GM12878 (cell line): ENCODE measurements at regions not wholly inside any gene's neighbourhood (a gene's known extent, or its start where the extent isn't known, plus 50 kb on each side); places are given as distances from the start of the nearest gene placed in this dataset.

Source experiments
- ATAC-seq: fragments of 200-7000 bp; cut with Tn5 transposase; 3 replicates; pipeline ENCODE4 v1.9.1; 2020; ENCODE audit warnings: mild to moderate bottlenecking, moderate library complexity
- BruUV-seq: library from RNA; stranded (reverse); fragments of 400-500 nt; replicated peaks from 2 replicates; lab custom pipeline; 2021; lab: Mats Ljungman, UMichigan
- CTCF ChIA-PET: fragments of 300-600 bp; sonication (Branson Sonifier 250); formaldehyde crosslinking; extraction: SDS; loops from one replicate; lab custom pipeline; 2021; ENCODE audit warnings: inconsistent platforms; lab: Yijun Ruan, JAX
- POLR2A ChIA-PET: fragments of 350-600 bp; formaldehyde crosslinking; extraction: SDS; loops from one replicate; lab custom pipeline; 2021; ENCODE audit warnings: inconsistent platforms; lab: Charles Lee
- RAD21 ChIA-PET: fragments of 300-600 bp; sonication (Branson Sonifier 250); formaldehyde crosslinking; loops from one replicate; lab custom pipeline; 2023; ENCODE audit warnings: antibody characterized with exemption; ENCODE audit not compliant: unreplicated experiment; lab: Charles Lee
- SMC1A ChIA-PET: fragments of 300-600 bp; sonication (Branson Sonifier 250); formaldehyde crosslinking; loops from one replicate; lab custom pipeline; 2023; ENCODE audit not compliant: unreplicated experiment, uncharacterized antibody; lab: Charles Lee
- DNase-seq: peaks from one replicate; pipeline ENCODE4 v3.0.0-alpha.2; 2011; ENCODE audit warnings: low read depth, low spot score
- FAIRE-seq: peaks from 3 replicates; lab custom pipeline; 2011; peaks lifted over from hg19 to GRCh38; lab: Jason Lieb, UNC
- H2AFZ ChIP-seq: 2 replicates; pipeline ENCODE4 v1.6.0; 2011; ENCODE audit warnings: low read depth, low read length, control low read depth; ENCODE audit not compliant: control insufficient read depth
- H3K27ac ChIP-seq: 2 replicates; pipeline ENCODE4 v1.5.1; 2011; ENCODE audit warnings: control low read depth; ENCODE audit not compliant: control insufficient read depth, insufficient read depth
- H3K27me3 ChIP-seq, 2 experiments: replicated peaks in 1 of 2; 2 replicates each; pipeline versions ENCODE4 v1.6.0 to v1.6.1; 2011; ENCODE audit warnings: low read length in 1 of 2; ENCODE audit not compliant: control insufficient read depth in 2 of 2, insufficient read depth in 2 of 2
- H3K36me3 ChIP-seq, 2 experiments: 2 replicates each; pipeline ENCODE4 v1.5.1; 2011; ENCODE audit warnings: low read length in 1 of 2; ENCODE audit not compliant: control insufficient read depth in 2 of 2, insufficient read depth in 2 of 2
- H3K4me1 ChIP-seq: 2 replicates; pipeline ENCODE4 v1.6.1; 2011; ENCODE audit warnings: mild to moderate bottlenecking, low read length, moderate library complexity, mixed read lengths; ENCODE audit not compliant: control insufficient read depth, insufficient read depth
- H3K4me2 ChIP-seq: 2 replicates; pipeline ENCODE4 v1.6.0; 2011; ENCODE audit warnings: control low read depth; ENCODE audit not compliant: control insufficient read depth, insufficient read depth
- H3K4me3 ChIP-seq: fragments of 200-600 bp; sonication (generic); 2 replicates; pipeline ENCODE4 v1.5.1; 2016
- H3K79me2 ChIP-seq: 2 replicates; pipeline ENCODE4 v1.6.0; 2011; ENCODE audit warnings: low read length; ENCODE audit not compliant: control insufficient read depth, insufficient read depth
- H3K9ac ChIP-seq: 2 replicates; pipeline ENCODE4 v1.8.0; 2011; ENCODE audit warnings: low read length, control low read depth, mixed read lengths; ENCODE audit not compliant: control insufficient read depth, insufficient read depth
- H3K9me3 ChIP-seq: replicated peaks from 3 replicates; pipeline ENCODE4 v1.5.1; 2011; ENCODE audit warnings: mild to moderate bottlenecking, low read length; ENCODE audit not compliant: control insufficient read depth, insufficient read depth
- H4K20me1 ChIP-seq: 2 replicates; pipeline ENCODE4 v1.6.0; 2011; ENCODE audit not compliant: control insufficient read depth, insufficient read depth
- ASH2L ChIP-seq: fragments of 300-600, 200-600 bp; sonication (generic); IDR thresholded peaks from 2 replicates; pipeline ENCODE4 v1.6.1; 2017; ENCODE audit warnings: low read depth, mild to moderate bottlenecking, borderline replicate concordance
- ATF2 ChIP-seq: IDR thresholded peaks from 2 replicates; pipeline ENCODE4 v1.6.1; 2012; ENCODE audit warnings: low read length, inconsistent platforms
- DPF2 ChIP-seq: fragments of 450-650 bp; IDR thresholded peaks from 2 replicates; pipeline ENCODE4 v1.6.1; 2017; ENCODE audit warnings: mild to moderate bottlenecking
- JUND ChIP-seq: IDR thresholded peaks from 2 replicates; pipeline ENCODE4 v1.6.1; 2012; ENCODE audit warnings: low read depth, mild to moderate bottlenecking, low read length, improper control_type of control experiment, moderate library complexity
- MEF2B ChIP-seq: fragments of 450-650 bp; IDR thresholded peaks from 2 replicates; pipeline ENCODE4 v1.6.1; 2018; ENCODE audit warnings: mild to moderate bottlenecking, moderate library complexity; ENCODE audit not compliant: partially characterized antibody, poor library complexity, severe bottlenecking
- NFIC ChIP-seq: IDR thresholded peaks from 2 replicates; pipeline ENCODE4 v1.6.1; 2012; ENCODE audit warnings: low read depth, mild to moderate bottlenecking, inconsistent platforms, low read length, moderate library complexity
- NFXL1 ChIP-seq: fragments of 450-650 bp; IDR thresholded peaks from 2 replicates; pipeline ENCODE4 v1.6.1; 2017; ENCODE audit warnings: antibody characterized with exemption, mild to moderate bottlenecking, borderline replicate concordance
- POLR2AphosphoS5 ChIP-seq: IDR thresholded peaks from 2 replicates; pipeline ENCODE4 v1.6.1; 2011; ENCODE audit warnings: mild to moderate bottlenecking, low read length, inconsistent platforms
- RBBP5 ChIP-seq: fragments of 200-600 bp; sonication (generic); conservative IDR thresholded peaks from 2 replicates; pipeline ENCODE4 v1.6.1; 2016
- RELB ChIP-seq: fragments of 450-650 bp; IDR thresholded peaks from 2 replicates; pipeline ENCODE4 v1.6.1; 2017; ENCODE audit warnings: low read depth, mild to moderate bottlenecking, moderate library complexity
- SRF ChIP-seq, 2 experiments: IDR thresholded peaks; 2 replicates each; pipeline ENCODE4 v1.6.1; 2011; ENCODE audit warnings: low read depth in 2 of 2, low read length in 2 of 2, mild to moderate bottlenecking in 1 of 2, moderate library complexity in 1 of 2
- TAF1 ChIP-seq: IDR thresholded peaks from 2 replicates; pipeline ENCODE4 v1.6.1; 2011; ENCODE audit warnings: mild to moderate bottlenecking, low read depth, low read length, borderline replicate concordance
- WGBS: methylation state at CpG from one replicate; pipeline ENCODE4 v1.1.6; 2016; ENCODE audit warnings: low lambda C conversion rate; ENCODE audit not compliant: insufficient replicate concordance, insufficient coverage; ENCODE audit errors: missing lambda C conversion rate; 5-methylcytosine and 5-hydroxymethylcytosine counted together
- in situ Hi-C: fragments of 300-500 bp; cut with MboI; formaldehyde crosslinking; loops from 9 replicates; pipeline ENCODE4 v1.14.3; 2018; ENCODE audit warnings: mixed read lengths
- intact Hi-C: fragments of 100-400 bp; cut with micrococcal nuclease; formaldehyde crosslinking; loops from one replicate; pipeline ENCODE4 v1.14.2; 2022; ENCODE audit not compliant: unreplicated experiment
- TF ChIP-seq, protein P1 (sequence below), 3 experiments: IDR thresholded peaks in 2 of 3; conservative IDR thresholded peaks in 1 of 3; 2 replicates each; pipeline ENCODE4 v1.5.1; 2011; ENCODE audit warnings: low read depth in 3 of 3, low read length in 3 of 3, mild to moderate bottlenecking in 3 of 3, control low read depth in 2 of 3, moderate library complexity in 2 of 3, inconsistent platforms in 1 of 3, mixed read lengths in 1 of 3; ENCODE audit not compliant: control insufficient read depth in 2 of 3, insufficient read depth in 1 of 3; ENCODE audit errors: extremely low read depth in 1 of 3

- H3K27me3 ChIP-seq: no peaks in the 10 kb centered on the region
- no peak overlapping the region for H2AFZ ChIP-seq
- SMC1A ChIA-PET: no interaction called here
- no TSS peak for BruUV-seq
- H3K9ac ChIP-seq: no peak overlapping the region
- H3K4me2 ChIP-seq: no peak overlapping the region
- no peak for TF ChIP-seq JUND
- TF ChIP-seq NFIC: no peak
- no peak for TF ChIP-seq ASH2L
- no peak for TF ChIP-seq RELB
- TF ChIP-seq RBBP5: no peak
- TF ChIP-seq TAF1: no peak
- H4K20me1 ChIP-seq: no peaks in the 10 kb centered on the region
- in situ Hi-C loops: no loop called here
- CTCF ChIA-PET: no interaction called here
- FAIRE-seq: no peak
- intact Hi-C loops: no loop called here
- no peak for DNase-seq
- ATAC-seq: no peak
- H3K9me3 ChIP-seq: no peaks in the 10 kb centered on the region
- H3K79me2 ChIP-seq: no peaks in the 10 kb centered on the region
- no peaks in the 10 kb centered on the region for H3K36me3 ChIP-seq
- WGBS: 5% methylated on average over 2 of the region's 2 CpGs
- H3K4me1 ChIP-seq: no peaks in the 10 kb centered on the region
- POLR2A ChIA-PET: no interaction called here
- RAD21 ChIA-PET: no interaction called here
- H3K4me3 ChIP-seq: no peak overlapping the region
- H3K27ac ChIP-seq: no peak overlapping the region
Observed at GRCh38 chr4:115325836-115326235, 212.4 kb upstream of the NDST4 start.

DNA sequence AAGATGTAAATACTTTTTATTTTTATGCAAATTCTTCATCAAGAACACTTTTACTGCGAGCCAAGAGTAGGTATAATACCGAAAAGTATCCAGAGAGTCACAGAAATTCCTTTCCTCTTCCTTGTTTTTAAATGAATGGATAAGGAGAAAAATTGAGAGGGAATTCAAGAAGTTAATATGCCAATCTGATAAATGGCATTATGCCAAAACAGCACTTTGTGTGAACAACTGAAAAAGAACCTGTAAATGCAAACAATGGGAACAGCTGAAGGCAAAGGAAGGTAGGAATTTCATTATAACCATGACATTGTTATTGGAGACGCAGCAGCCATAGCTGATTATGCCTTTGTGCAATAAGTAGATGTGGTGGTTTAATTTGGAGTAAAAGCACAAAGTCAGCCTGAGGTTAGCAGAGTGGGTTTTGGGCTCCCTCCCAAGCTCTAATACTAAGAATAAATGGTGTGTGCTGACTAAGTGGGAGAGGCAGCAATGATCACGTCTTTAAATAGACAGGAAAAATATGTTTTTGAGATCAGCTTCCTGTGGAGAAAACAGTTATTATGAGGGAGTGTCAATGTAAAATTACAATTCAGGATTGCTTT is 209.8 kb upstream of the NDST4 start:
- TF ChIP-seq DPF2 (no peak), NFXL1 (no peak), MEF2B (no peak), SRF (IDR thresholded peaks at IDR 0.05; ENCODE audit: low read depth in 2 of 2, low read length in 2 of 2) (no peak), ATF2 (no peak), POLR2AphosphoS5 (no peak)
- TF ChIP-seq, protein P1, sequence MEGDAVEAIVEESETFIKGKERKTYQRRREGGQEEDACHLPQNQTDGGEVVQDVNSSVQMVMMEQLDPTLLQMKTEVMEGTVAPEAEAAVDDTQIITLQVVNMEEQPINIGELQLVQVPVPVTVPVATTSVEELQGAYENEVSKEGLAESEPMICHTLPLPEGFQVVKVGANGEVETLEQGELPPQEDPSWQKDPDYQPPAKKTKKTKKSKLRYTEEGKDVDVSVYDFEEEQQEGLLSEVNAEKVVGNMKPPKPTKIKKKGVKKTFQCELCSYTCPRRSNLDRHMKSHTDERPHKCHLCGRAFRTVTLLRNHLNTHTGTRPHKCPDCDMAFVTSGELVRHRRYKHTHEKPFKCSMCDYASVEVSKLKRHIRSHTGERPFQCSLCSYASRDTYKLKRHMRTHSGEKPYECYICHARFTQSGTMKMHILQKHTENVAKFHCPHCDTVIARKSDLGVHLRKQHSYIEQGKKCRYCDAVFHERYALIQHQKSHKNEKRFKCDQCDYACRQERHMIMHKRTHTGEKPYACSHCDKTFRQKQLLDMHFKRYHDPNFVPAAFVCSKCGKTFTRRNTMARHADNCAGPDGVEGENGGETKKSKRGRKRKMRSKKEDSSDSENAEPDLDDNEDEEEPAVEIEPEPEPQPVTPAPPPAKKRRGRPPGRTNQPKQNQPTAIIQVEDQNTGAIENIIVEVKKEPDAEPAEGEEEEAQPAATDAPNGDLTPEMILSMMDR (IDR thresholded peaks at IDR 0.05 in 2 of 3, conservative IDR thresholded peaks at IDR 0.05 in 1 of 3; ENCODE audit: control insufficient read depth in 2 of 3, extremely low read depth in 1 of 3, insufficient read depth in 1 of 3, low read depth in 3 of 3, low read length in 3 of 3): no peak
- no peak overlapping the region for H3K4me3 ChIP-seq
- intact Hi-C loops: no loop called here
- DNase-seq (no peak), ATAC-seq (no peak), FAIRE-seq (no peak)
- CTCF ChIA-PET: interaction anchor here (1.5 kb wide), 1 partner anchor 88 kb away, joined by 3 read pairs; no protein-coding TSS in a partner anchor
- H3K27ac ChIP-seq: no peak overlapping the region
- no peaks in the 10 kb centered on the region for H3K79me2 ChIP-seq
- SMC1A ChIA-PET: no interaction called here
- no peaks in the 10 kb centered on the region for H3K9me3 ChIP-seq
- H4K20me1 ChIP-seq: no peaks in the 10 kb centered on the region
- no peaks in the 10 kb centered on the region for H3K36me3 ChIP-seq
- RAD21 ChIA-PET: interaction anchor here (0.6 to 1.3 kb wide), 2 partner anchors 113 to 214 kb away, joined by 3 read pairs; no protein-coding TSS in a partner anchor
- POLR2A ChIA-PET: no interaction called here
- no peak overlapping the region for H2AFZ ChIP-seq
- H3K9ac ChIP-seq: no peak overlapping the region
- H3K27me3 ChIP-seq: no peaks in the 10 kb centered on the region
- in situ Hi-C loops: no loop called here
- no TSS peak for BruUV-seq
- no peak overlapping the region for H3K4me2 ChIP-seq
- WGBS: 3% methylated on average over 4 of the region's 4 CpGs
- H3K4me1 ChIP-seq: no peaks in the 10 kb centered on the region
